ENCODE measurements at regions not wholly inside any gene's neighbourhood (a gene's known extent, or its start where the extent isn't known, plus 50 kb on each side); places are given as distances from the start of the nearest gene placed in this dataset.

DNA sequence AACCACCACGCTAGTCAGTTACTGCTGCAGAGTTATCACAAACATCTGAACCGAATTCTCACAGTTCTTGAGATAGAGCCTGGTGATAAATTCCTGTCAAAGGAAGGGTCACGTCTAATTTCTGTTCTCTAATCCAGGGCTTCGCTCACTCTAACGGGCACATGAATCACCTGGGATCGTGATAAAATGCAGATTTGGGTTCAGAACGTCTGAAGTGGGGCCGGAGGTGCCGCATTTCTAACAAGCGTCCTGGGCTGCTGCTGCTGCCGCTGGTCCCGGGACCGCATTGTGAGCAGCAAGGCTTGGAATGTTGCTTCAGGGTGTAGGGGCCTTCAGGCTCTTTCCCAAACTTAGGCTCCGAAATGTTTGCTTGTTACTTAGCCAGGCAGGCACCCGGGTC lies 264.1 kb downstream of the CDC5L start:
- H3K4me3 ChIP-seq (ENCODE audit: low read depth in 1 of 2, low read length in 2 of 2) = no peak overlapping the region
- H3K9ac ChIP-seq (ENCODE audit: low read depth, low read length) = no peak overlapping the region
- no peak overlapping the region for H3K27ac ChIP-seq (ENCODE audit: low read length)
- no peak for TF ChIP-seq EZH2 (IDR thresholded peaks at IDR 0.05; ENCODE audit: borderline replicate concordance, low read depth, low read length, severe bottlenecking)
- TF ChIP-seq, protein P1, sequence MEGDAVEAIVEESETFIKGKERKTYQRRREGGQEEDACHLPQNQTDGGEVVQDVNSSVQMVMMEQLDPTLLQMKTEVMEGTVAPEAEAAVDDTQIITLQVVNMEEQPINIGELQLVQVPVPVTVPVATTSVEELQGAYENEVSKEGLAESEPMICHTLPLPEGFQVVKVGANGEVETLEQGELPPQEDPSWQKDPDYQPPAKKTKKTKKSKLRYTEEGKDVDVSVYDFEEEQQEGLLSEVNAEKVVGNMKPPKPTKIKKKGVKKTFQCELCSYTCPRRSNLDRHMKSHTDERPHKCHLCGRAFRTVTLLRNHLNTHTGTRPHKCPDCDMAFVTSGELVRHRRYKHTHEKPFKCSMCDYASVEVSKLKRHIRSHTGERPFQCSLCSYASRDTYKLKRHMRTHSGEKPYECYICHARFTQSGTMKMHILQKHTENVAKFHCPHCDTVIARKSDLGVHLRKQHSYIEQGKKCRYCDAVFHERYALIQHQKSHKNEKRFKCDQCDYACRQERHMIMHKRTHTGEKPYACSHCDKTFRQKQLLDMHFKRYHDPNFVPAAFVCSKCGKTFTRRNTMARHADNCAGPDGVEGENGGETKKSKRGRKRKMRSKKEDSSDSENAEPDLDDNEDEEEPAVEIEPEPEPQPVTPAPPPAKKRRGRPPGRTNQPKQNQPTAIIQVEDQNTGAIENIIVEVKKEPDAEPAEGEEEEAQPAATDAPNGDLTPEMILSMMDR (IDR thresholded peaks at IDR 0.05; ENCODE audit: borderline replicate concordance, extremely low read depth, low read length, poor library complexity, severe bottlenecking) = no peak
- no peaks in the 10 kb centered on the region for H3K36me3 ChIP-seq (ENCODE audit: insufficient read depth, low read length)
- DNase-seq (no peak), ATAC-seq (ENCODE audit: insufficient read depth, low read depth) (no peak)
- H3K27me3 ChIP-seq (ENCODE audit: insufficient read depth, low read length, poor library complexity) = no peaks in the 10 kb centered on the region
- no peaks in the 10 kb centered on the region for H3K79me2 ChIP-seq (ENCODE audit: insufficient read depth, low read length)
- H4K20me1 ChIP-seq (ENCODE audit: insufficient read depth, low read length) = no peaks in the 10 kb centered on the region
- H3K4me2 ChIP-seq (ENCODE audit: insufficient read depth, low read length) = no peak overlapping the region
- no peaks in the 10 kb centered on the region for H3K9me3 ChIP-seq (ENCODE audit: insufficient read depth, low read length, severe bottlenecking)
- no peak overlapping the region for H2AFZ ChIP-seq (ENCODE audit: low read depth, low read length)
- peaks cover 11% of the 10 kb centered on the region for H3K4me1 ChIP-seq (ENCODE audit: insufficient read depth, low read length)

- no peak for ATAC-seq (ENCODE audit: insufficient read depth, low read depth)
Measured at GRCh38 chr6:44652547-44652946, 265.0 kb downstream of the CDC5L start.

DNA sequence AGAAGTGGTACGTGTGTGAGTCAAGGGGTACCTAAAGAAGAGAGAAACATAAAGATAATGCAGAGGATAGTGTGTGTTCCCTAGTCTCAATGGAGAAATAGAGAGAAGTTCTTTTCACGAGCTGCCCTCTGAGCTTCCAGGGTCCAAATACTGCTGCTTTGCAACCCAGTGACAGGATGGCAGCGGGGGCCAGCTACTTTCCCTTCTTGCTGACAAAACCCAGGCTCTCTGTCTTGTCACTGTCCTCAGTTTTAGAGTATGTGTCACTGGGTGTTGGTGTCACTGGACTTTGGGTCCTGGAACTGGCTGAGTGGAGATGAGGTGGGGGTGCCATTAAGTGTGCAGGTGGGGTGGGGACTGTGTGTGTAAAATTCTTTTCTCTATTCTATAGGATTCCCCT lies 265.6 kb downstream of the CDC5L start:
- DNase-seq (no peak), ATAC-seq (ENCODE audit: insufficient read depth, low read depth) (no peak)
- no peak overlapping the region for H3K27ac ChIP-seq (ENCODE audit: low read length)
- H2AFZ ChIP-seq (ENCODE audit: low read depth, low read length) = no peak overlapping the region
- no peaks in the 10 kb centered on the region for H3K36me3 ChIP-seq (ENCODE audit: insufficient read depth, low read length)
- H4K20me1 ChIP-seq (ENCODE audit: insufficient read depth, low read length) = no peaks in the 10 kb centered on the region
- no peaks in the 10 kb centered on the region for H3K79me2 ChIP-seq (ENCODE audit: insufficient read depth, low read length)
- no peaks in the 10 kb centered on the region for H3K27me3 ChIP-seq (ENCODE audit: insufficient read depth, low read length, poor library complexity)
- no peak overlapping the region for H3K4me2 ChIP-seq (ENCODE audit: insufficient read depth, low read length)
- no peak overlapping the region for H3K4me3 ChIP-seq (ENCODE audit: low read depth in 1 of 2, low read length in 2 of 2)
- no peak overlapping the region for H3K9ac ChIP-seq (ENCODE audit: low read depth, low read length)
- peaks cover 11% of the 10 kb centered on the region for H3K4me1 ChIP-seq (ENCODE audit: insufficient read depth, low read length)
- TF ChIP-seq EZH2 (IDR thresholded peaks at IDR 0.05; ENCODE audit: borderline replicate concordance, low read depth, low read length, severe bottlenecking) = no peak
- TF ChIP-seq, protein P1 (IDR thresholded peaks at IDR 0.05; ENCODE audit: borderline replicate concordance, extremely low read depth, low read length, poor library complexity, severe bottlenecking) = no peak
- no peaks in the 10 kb centered on the region for H3K9me3 ChIP-seq (ENCODE audit: insufficient read depth, low read length, severe bottlenecking)

More at GRCh38 chr6:44652547-44652946, 265.0 kb downstream of the CDC5L start:
- no peak overlapping the region for H3K4me3 ChIP-seq (ENCODE audit: low read depth in 1 of 2, low read length in 2 of 2)
- TF ChIP-seq, protein P1 (IDR thresholded peaks at IDR 0.05; ENCODE audit: borderline replicate concordance, extremely low read depth, low read length, poor library complexity, severe bottlenecking) = no peak
- TF ChIP-seq EZH2 (IDR thresholded peaks at IDR 0.05; ENCODE audit: borderline replicate concordance, low read depth, low read length, severe bottlenecking) = no peak
- H3K9ac ChIP-seq (ENCODE audit: low read depth, low read length) = no peak overlapping the region
- H3K27ac ChIP-seq (ENCODE audit: low read length) = no peak overlapping the region
- H3K36me3 ChIP-seq (ENCODE audit: insufficient read depth, low read length) = no peaks in the 10 kb centered on the region
- peaks cover 11% of the 10 kb centered on the region for H3K4me1 ChIP-seq (ENCODE audit: insufficient read depth, low read length)
- DNase-seq = no peak
- no peaks in the 10 kb centered on the region for H3K27me3 ChIP-seq (ENCODE audit: insufficient read depth, low read length, poor library complexity)
- H2AFZ ChIP-seq (ENCODE audit: low read depth, low read length) = no peak overlapping the region
- H3K9me3 ChIP-seq (ENCODE audit: insufficient read depth, low read length, severe bottlenecking) = no peaks in the 10 kb centered on the region
- H3K79me2 ChIP-seq (ENCODE audit: insufficient read depth, low read length) = no peaks in the 10 kb centered on the region
- H4K20me1 ChIP-seq (ENCODE audit: insufficient read depth, low read length) = no peaks in the 10 kb centered on the region
- no peak overlapping the region for H3K4me2 ChIP-seq (ENCODE audit: insufficient read depth, low read length)

DNA sequence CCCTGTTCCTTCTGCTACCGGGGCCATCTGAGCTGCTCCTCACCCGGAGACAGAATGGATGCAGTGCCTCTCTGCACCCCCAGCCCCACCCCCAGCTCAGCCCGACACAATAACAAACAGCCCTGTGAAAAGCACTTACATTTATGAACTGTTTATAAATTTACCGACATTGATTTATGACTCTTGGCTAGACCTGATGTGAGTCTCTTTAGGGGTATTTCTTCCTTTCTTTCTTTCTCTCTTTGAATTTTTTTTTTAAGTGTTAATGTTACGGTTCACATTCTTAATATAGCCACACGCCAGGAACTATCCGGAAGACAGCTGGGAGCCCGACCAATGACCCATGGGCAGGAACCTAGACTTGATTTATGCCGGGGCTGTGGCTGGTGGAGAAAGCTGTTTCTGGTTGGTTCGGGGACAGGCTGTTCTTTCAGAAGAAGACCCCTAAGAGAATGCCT lies 266.3 kb downstream of the CDC5L start:
- DNase-seq = no peak
- Histone ChIP-seq H3K4me2 (ENCODE audit: insufficient read depth, low read length) (no peak overlapping the region), H3K27me3 (ENCODE audit: insufficient read depth, low read length, poor library complexity) (no peaks in the 10 kb centered on the region)

More for the DNA sequence above, 266.3 kb downstream of the CDC5L start:
- H3K9me3 ChIP-seq (ENCODE audit: insufficient read depth, low read length, severe bottlenecking) = no peaks in the 10 kb centered on the region
- no peaks in the 10 kb centered on the region for H3K79me2 ChIP-seq (ENCODE audit: insufficient read depth, low read length)
- no peak overlapping the region for H3K4me3 ChIP-seq (ENCODE audit: low read depth in 1 of 2, low read length in 2 of 2)
- H3K9ac ChIP-seq (ENCODE audit: low read depth, low read length) = no peak overlapping the region
- no peak overlapping the region for H3K27ac ChIP-seq (ENCODE audit: low read length)
- TF ChIP-seq, protein P1 (IDR thresholded peaks at IDR 0.05; ENCODE audit: borderline replicate concordance, extremely low read depth, low read length, poor library complexity, severe bottlenecking) = no peak
- TF ChIP-seq EZH2 (IDR thresholded peaks at IDR 0.05; ENCODE audit: borderline replicate concordance, low read depth, low read length, severe bottlenecking) = no peak
- H3K4me1 ChIP-seq (ENCODE audit: insufficient read depth, low read length) = peaks cover 11% of the 10 kb centered on the region
- no peak for ATAC-seq (ENCODE audit: insufficient read depth, low read depth)
- H2AFZ ChIP-seq (ENCODE audit: low read depth, low read length) = no peak overlapping the region
- H4K20me1 ChIP-seq (ENCODE audit: insufficient read depth, low read length) = no peaks in the 10 kb centered on the region
- no peaks in the 10 kb centered on the region for H3K36me3 ChIP-seq (ENCODE audit: insufficient read depth, low read length)
